ENCODE measurements at regions not wholly inside any gene's neighbourhood (a gene's known extent, or its start where the extent isn't known, plus 50 kb on each side); places are given as distances from the start of the nearest gene placed in this dataset.

DNA sequence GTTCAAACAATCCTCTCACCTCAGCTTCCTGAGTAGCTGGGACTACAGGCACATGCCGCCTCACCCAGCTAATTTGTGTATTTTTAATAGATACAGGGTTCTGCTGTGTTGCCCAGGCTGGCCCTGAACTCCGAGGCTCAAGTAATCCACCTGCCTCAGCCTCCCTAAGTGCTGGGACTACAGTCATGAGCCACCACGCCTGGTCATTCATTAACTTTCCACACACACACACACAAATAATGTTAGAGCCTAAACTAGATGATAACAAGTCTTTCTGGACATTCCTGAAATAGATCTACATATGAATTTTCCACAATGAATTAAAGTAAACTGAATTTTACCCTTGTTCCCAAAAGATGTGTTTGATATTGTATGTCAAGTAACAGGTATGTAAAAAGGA is 776.0 kb downstream of the GALC start:
- no peak for DNase-seq

DNA sequence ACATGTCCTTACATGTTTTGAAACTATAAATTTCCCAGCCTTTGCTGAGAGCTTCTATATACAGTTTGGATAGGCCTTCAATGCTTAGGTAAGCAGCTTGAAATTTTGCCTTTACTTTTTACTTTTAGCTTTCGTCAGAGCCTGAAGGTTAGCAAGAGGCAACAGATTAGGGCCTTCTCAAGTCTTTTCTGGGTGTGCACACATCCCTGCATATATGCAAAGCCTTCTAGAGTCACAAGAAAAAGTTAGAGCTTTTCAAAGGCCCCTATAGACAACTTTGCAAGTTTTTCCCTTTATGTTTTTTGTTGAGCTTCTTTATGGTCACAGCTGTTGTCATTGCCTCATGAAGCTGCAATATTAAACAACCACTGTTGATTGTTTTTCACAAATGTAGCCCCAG is 778.4 kb downstream of the GALC start:
- DNase-seq, result no peak

DNA sequence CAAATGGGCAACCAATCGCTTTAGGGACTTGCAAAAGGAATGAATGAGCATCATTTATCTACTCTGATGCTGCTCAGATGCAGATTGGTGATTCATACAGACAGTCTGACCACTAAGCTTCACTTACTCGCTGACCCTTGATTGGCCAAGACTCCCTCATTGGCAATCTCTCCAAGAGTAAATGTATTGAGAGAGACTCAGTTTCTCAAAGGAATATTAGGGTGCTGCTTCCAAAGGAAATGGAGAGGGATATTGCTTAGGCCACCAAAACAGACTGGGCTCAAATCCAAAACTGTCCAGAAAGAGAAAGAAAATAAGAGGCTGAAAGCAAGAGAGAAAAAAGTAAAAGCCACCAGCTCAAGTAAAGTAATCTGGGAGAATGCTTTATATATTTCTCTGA is 785.2 kb downstream of the GALC start:
- DNase-seq, result no peak

DNA sequence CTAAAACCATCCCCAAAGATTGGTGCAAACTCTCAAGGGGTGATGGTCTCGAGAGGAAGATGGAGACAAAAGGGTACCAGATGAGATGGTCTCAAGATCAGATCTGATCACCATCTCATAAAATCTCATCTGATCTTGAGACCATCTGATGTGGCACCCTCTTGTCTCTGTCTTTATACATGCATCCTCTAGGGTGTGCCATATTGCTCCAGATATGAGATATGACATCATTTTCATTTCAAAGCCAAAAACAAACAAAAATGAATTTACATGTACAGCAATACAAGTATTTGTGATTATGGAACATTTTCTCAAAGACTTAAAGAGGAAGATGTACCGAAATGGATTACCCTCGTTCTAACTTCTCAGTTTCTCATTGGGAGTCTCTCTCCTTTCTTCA is 787.2 kb downstream of the GALC start:
- no peak for DNase-seq

DNA sequence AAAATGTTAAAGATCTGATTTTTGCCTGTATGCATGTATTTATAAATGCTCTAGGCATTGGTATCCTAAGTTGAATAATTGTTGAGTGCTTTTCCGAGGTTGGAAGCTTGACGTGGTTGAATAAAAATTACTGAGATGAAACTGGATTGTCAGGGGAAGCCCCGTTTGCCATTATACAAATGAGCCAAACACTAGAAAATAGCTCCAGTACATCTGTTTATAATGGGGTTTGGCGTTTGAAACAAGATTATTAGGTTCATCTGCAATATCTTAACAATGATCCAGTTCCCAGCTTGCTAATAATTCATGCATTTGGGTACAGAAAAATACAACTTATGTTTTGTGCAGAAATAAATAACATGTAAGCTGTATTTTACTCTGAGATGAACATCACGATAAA is 789.6 kb downstream of the GALC start:
- DNase-seq, result no peak

DNA sequence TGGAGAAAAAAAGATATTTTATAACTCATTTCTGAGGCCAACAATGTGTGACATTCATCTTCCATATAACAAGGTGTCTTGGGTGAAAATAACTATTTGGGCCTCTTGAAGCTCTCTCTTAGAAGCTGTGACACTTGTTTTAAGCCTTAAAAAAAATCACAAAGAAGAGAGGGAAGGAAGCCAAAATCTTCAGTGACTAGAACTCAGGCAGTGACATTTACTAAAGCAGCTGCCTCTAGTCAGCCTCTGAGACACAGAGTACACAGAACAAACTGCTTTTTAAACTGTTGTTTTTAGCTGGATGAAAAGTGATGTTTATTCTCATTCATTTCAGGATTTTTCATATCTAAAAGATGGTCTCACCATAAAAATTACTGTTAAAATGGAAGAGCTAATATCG is 793.6 kb downstream of the GALC start:
- DNase-seq, result no peak

DNA sequence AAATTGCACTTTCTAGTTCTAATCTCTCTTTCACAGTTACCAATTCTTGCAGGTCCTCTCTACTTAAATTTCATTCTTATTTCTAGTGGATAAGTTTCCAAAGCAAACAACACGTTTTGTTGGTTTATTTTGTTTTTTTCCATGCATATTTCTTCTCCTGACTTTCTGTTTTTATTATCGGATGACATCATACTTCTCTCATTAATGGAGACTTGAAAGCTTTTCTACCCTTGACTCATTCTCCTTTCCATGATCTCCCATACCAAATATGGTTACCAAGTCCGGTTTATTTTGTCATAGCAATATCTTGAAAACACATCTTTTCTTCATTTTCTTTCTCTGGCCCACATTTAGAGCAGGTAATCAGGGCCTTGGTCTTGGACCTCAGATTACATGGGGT is 796.5 kb downstream of the GALC start:
- no peak for DNase-seq

DNA sequence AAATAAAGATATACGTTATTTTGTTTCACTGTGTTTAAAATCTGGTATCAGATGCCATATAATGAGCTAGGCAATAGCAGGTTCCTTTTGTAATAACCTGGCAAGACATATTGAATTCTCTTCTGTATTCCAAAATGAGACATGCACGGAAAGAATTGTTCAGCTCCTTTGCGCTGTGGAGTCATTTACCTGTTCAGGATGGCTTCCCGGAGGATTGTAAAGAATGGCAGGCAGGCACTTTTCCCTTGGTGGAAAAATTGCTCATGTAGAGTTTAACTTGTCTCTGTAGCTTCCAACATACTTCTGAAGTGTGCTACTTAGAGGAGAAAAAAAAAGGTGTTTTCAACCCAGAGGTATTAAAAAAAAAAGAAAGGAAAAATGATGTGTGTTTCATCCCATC is 805.2 kb downstream of the GALC start:
- DNase-seq, result no peak

DNA sequence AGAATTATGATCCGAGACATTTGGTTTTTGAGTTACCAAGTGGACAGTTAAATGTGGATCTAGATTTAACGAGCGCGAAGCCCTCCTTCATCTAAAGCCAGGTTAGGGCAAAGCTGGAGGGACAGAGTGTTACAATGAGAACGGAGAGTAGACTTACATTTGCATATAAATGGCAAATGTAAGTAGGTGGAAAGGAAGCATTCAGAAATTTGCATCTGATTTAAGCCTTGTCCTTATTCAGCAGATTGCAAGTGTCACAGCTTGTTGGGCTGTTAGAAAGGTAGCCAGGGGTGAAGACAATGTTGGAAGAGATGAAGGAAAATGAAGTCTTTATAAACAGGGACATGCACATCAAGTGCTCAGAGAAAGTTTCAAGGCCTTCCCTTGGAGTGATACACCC is 806.2 kb downstream of the GALC start:
- no peak for DNase-seq

DNA sequence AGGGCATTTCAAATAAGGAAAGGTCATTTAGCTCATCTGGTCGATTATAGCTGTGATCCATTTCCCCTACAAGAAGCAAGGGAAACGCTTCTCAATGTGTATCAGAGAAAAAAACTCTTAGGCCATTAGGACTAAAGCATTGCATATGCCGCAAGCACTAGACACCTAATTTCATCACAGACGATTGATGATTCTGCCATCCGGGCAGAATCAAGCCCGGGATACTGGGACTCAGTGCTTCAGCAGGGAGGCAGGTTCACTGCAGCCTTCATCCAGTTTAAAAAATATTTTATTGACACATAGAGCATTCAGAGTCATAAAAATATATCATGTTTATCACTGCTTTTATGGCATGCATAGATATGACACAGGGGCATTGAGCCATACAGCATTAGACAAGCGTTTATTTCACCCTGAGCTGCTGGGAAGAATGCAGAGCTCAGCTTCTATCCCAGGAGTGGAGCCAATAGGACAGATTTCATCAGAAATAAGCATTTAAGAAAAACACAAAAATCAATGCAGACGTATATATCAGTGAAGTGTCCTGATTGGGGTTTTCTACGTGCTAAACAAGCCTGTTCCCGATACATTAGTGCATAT is 806.9 kb downstream of the GALC start:
- DNase-seq, result no peak

DNA sequence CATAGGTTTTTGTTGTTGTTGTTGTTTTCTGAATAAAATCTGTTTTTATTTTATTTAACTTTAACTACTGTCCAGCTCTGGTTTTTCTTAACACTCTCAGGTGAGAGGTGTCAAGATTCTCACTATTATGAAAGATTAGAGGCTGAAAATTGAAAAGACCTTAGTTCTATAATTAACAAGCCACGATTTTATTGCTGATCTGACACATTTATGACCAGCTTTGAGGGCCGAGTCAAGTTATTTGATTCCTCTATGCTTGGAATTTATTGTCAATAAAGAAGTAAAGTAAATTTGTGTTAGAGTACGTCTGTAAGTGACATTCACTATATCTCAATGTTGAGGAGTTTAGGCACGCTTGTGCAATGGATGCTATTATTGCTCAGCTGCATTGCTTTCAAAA is 808.8 kb downstream of the GALC start:
- DNase-seq, result no peak

DNA sequence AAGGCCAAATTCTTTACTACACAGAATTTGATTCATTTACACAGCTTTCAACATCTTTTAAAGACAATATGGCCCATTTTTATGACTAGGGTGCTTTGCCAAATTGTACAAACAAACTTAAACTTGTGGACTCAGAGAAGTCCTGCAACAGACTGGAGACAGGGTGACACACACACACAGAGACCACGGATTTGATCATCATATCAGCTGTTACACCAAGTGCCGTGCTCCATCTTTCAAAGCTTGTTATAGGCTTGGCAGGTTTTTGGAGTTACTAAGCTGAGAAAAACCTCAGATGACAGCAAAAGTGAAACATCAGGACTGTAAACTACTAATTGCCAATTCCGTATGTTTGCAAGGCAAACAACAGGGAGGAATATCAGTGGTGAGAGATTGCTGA is 811.7 kb downstream of the GALC start:
- no peak for DNase-seq

DNA sequence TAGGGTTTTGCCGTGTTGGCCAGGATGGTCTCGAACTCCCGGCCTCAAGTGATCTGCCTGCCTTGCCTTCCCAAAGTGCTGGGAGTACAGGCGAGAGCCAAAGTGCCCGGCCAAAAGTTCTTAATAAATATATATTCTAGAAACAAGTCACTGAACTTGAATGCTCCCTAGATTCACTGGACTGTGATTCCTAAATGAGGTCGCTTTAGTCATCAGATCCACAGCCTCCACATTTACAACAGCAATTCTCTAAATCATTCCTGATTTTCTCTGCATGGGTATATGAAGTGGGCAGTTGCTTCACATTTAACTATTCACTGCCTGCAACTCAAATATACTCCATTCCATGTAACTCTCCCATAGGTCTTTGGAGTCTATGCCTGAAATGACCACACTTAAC is 813.0 kb downstream of the GALC start:
- DNase-seq, result no peak

DNA sequence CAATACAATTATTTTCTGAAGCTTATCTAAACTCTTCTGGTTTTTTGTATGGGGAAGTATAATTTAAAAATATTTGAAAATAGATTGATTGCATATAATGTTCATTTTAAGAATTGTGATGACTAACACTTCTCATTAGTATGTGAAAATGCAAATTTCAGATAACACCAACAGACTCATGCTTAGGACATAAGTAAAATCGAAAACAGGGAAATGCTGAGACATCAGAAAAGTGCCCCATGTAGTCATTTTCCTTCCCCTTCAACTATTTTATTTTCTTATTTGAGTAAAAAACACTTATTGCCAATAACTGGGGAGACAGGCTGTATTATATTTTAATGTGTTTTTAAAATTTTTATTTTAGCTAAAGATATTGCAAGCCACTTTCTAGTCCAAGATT is 814.7 kb downstream of the GALC start:
- no peak for DNase-seq

DNA sequence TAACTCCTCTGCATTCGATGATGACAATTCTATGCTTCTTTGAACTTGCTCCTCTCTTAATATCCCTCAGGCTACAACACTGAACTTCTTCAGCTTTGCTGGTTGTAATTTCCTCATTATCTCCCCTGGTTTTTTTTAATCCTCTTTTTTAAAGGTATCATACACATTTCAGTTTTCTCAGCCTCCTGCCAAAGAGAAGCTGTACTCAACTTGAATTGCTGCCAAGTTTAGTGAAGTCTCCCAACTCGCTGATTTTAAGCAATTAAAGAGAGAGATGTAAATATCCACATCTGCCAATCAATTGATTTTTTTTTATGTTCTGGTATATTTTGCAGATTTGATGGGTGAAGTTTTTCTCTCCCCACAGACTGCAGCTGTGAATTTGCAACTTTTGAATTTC is 817.8 kb downstream of the GALC start:
- no peak for DNase-seq

DNA sequence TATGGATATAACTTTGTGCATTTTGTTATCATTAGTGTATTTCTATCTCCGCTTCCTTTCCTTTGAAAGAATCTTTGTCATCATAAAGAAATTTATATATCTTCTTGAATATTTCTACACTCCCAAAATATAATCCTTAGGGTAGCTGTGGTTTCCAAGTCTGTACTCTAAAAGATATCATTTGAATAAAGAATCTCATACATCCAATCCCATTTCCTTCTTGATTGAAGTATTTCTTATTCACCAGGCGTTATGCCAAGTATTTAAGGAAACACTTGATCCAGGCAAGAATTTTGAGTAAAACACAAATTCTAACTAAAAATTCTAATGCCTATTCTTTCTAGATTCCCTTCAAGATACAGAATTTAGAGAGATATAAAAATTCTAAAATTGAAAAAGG is 821.8 kb downstream of the GALC start:
- no peak for DNase-seq

DNA sequence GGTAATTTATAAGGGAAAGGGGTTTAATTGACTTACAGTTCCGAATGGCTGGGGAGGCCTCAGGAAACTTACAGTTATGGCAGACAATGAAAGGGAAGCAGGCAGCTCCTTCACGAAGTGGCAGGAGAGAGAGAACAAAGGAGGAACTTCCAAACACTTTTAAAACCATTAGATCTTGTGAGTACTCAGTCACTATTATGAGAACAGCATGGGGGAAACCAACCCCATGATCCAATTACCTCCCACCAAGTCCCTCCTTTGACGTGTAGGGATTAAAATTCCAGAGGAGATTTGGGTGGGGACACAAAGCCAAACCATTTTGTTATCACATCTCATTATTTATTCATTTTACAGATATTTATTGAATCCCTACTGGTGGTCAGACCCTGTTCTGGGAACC is 822.8 kb downstream of the GALC start:
- DNase-seq, result no peak

DNA sequence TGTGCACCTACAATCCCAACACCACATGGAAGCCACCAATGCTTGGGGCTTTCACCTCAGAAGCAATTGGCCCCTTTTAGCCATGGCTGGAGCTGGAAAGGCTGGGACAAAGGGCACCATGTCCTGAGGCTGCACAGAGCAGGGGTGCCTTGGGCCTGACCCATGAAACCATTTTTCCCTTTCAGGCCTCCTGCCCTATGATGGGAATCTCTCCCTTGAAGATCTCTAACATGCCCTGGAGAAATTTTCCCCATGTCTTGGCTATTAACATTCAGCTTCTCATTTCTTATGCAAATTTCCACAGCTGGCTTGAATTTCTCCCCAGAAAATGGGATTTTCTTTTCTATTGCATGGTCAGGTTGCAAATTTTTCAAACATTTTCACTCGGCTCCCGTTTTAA is 823.6 kb downstream of the GALC start:
- no peak for DNase-seq

DNA sequence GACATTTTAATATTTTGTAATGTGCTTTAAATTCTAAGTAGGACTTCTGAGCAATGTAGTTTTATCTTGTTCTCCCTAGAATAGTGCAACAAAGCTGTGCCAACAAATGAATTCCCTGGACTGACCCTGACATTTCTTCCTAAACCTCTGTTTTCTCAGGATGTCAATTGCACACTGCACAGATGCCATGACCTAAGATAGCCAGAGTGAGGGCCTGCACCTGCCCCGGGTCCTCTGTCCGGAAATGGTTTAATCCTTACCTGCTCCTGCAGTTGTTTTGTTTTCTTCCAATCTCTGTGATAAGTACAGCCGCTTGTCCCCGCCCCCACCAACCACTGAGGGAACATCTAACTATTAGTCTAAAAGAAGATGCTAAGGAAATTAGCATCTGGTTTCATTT is 831.5 kb downstream of the GALC start:
- no peak for DNase-seq

DNA sequence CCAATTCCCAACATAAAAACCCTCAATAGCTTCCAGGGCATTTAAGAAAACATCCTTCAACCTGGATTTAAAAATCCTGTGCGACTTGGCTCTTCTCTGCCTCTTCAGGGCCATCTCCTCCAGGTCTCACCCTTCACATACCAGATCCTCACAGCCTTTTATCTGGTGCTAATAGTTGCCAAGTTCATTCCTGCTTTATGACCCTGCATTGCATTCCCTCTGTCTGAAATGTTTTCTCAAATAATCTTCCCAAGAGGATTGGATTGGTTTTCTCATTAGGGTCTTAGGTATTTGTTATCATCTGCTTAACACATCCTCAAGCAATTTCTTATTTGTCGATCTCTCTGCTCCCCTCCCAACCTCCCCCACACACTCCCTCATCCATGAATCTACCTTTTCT is 832.0 kb downstream of the GALC start:
- DNase-seq, result no peak

DNA sequence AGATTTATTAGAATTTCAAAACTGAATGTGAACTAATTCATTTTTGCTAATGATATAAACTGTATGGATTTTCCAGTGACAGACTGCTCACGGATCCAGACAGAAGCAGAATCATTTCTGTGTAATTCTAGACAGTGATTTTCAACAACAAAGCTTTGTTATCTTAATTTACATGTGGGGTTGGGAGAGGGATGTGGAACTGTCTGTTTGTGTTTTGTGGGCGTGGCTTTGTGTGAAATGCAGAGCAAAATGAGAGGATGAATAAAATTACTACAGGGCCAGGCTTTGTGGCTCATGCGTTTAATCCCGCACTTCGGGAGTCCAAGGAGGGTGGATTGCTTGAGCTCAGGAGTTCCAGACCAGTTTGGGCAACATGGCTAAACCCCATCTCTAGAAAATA is 834.7 kb downstream of the GALC start:
- DNase-seq, result no peak

DNA sequence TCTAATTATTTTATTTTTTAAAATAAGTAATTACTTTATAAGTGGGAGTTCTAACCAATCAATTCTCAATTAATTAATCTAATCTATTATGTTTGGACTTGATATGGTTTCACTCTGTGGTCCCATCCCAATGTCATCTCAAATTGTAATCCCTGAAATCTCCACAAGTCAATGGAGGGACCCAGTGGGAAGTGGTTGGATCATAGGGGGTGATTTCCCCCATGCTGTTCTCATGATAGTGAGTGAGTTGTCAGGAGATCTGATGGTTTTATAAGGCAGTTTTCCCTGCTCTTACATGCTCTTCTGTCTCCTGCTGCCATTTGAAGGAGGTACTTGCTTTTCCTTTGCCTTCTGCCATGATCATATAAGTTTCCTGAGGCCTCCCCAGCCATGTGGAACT is 836.1 kb downstream of the GALC start:
- no peak for DNase-seq

DNA sequence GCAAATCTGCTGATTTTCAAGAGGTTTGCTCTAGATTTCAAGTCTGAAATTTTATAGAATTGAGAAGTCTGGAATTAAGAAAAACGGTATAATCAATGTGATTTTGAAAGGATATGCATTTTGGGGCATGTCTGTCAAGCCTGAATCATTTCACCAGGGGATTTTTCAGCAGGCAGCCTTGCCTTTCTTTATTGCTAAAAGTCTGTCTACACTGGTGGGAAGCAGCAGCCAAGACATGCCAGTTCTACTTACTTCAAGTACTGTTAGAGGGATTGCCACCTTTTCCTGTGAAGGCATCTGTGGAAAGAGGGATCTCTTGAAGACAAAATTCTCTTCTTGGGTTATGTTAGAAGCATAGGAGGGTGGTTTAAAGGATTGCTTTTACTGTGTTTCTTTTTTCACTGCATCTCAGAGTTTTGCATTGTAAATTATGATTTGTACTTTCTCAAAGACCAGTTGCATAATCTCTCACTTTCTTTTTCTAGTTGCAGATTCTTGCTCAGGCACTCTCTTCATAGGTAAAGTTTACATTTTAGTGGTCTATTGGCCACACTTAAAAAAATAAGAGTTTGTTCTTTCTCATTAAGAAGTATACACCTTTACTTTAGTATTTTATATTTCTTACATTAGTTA is 837.0 kb downstream of the GALC start:
- no peak for DNase-seq

DNA sequence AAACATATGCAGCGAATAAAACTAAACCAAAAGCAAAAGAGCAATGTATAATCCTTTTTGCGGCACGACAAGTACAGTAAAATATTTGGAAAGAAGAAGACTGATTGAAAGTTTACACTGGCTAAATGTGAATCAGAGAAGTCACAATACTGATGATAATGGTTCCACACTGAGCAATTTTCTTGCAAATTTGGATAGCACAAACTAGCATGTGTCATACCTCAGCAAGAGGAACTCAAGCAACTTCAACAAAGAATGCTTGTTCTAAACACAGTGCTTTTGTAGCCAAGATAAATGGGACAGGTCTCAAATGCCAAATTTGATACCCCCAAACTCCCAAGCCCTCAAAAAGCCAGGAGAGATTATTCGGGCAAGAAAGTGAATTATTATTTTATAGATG is 839.1 kb downstream of the GALC start:
- DNase-seq, result no peak

DNA sequence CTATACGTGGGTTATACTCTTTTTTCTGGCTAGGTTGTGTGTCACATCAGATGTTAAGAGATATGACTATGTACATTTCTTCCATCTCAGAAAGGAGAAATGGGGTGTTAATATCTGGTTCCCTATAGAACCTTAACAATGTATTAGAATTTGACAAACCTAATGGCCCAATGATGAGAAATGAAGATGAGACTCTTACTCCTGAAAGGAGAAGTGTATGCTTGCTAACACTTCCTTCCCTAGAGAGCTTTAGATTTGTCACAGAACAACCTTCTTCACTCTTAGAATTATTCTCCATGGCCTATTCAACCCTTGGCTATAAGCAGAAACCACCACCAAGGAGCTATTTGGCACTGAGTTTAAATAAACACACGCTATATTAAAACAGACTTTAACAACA is 839.6 kb downstream of the GALC start:
- DNase-seq, result no peak

DNA sequence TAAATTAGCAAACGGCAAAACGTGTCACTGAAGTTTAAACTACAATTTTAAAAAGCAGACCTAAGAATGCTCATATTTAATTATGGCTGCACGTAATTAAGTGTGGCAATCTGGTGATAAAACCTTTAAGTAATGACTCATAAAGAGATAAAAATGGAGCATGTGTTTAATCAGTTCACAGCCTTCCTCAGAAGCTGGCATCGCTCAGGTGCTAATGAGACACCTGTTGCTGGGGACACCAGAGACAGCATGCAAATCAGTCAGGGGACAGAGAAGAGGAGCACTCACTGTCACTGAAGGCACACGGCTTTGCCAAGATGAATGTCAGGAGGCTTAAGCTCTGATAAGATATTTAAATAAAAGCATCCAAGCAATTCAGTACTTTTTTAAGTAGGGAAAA is 840.3 kb downstream of the GALC start:
- DNase-seq, result no peak

Data from hematopoietic multipotent progenitor cell treated with erythropoietin and hydrocortisone succinate and interleukin-3 and kit ligand, for 8 days (in vitro differentiated cells).